ENCODE measurements at regions not wholly inside any gene's neighbourhood (a gene's known extent, or its start where the extent isn't known, plus 50 kb on each side); places are given as distances from the start of the nearest gene placed in this dataset.

- no peak overlapping the region for H3T11ph ChIP-seq (ENCODE audit: low read length)
- no peaks in the 10 kb centered on the region for H3K27me3 Mint-ChIP-seq (ENCODE audit: low read depth)
- H3K9me3 Mint-ChIP-seq, result no peaks in the 10 kb centered on the region
- H3K36me3 Mint-ChIP-seq (ENCODE audit: insufficient read depth in 1 of 3, low read depth in 3 of 3), result no peaks in the 10 kb centered on the region
- H3K4me2 ChIP-seq (ENCODE audit: insufficient read depth, insufficient read length, low read length), result no peak overlapping the region
- H2BK5ac ChIP-seq (ENCODE audit: insufficient read length, low read length), result no peak overlapping the region
- H3K4me1 Mint-ChIP-seq, result peaks cover 39 to 48% of the 10 kb centered on the region in 2 experiments
- H2BK20ac ChIP-seq (ENCODE audit: low read depth, low read length, poor library complexity, severe bottlenecking), result no peak overlapping the region
- no peak for DNase-seq
- H3K27me3 ChIP-seq (ENCODE audit: insufficient read depth, low read length), result no peaks in the 10 kb centered on the region
- H3K56ac ChIP-seq (ENCODE audit: insufficient read length, low read depth, low read length), result no peak overlapping the region
- H3K9me3 ChIP-seq (ENCODE audit: control insufficient read depth, low read depth, low read length), result no peaks in the 10 kb centered on the region
- H2BK120ac ChIP-seq (ENCODE audit: low read depth, low read length, poor library complexity, severe bottlenecking), result no peak overlapping the region
- whole genome bisulfite sequencing (ENCODE audit: extremely low coverage, insufficient read length, low lambda C conversion rate), result no CpG with 5 or more reads among the region's 3 CpGs
- H3K14ac ChIP-seq (ENCODE audit: insufficient read depth, low read length), result no peak overlapping the region
- no peaks in the 10 kb centered on the region for H3K23me2 ChIP-seq (ENCODE audit: insufficient read length, low read depth, low read length, poor library complexity, severe bottlenecking)
- no peak overlapping the region for H4K5ac ChIP-seq (ENCODE audit: insufficient read length, low read depth, low read length)
- H2AFZ ChIP-seq (ENCODE audit: low read length), result no peak overlapping the region
- no peak overlapping the region for H2BK12ac ChIP-seq (ENCODE audit: insufficient read length, low read depth, low read length)
- H3K79me1 ChIP-seq (ENCODE audit: insufficient read depth, low read depth, low read length, poor library complexity, severe bottlenecking), result no peaks in the 10 kb centered on the region
- H3K27ac ChIP-seq (ENCODE audit: insufficient read length, low read depth, low read length), result no peak overlapping the region
- no peak overlapping the region for H3K23ac ChIP-seq (ENCODE audit: insufficient read length, low read depth, low read length)
- no peak for TF ChIP-seq CTCF (conservative IDR thresholded peaks at IDR 0.05)
- no peaks in the 10 kb centered on the region for H3K79me2 ChIP-seq (ENCODE audit: insufficient read depth, low read length)
- no peaks in the 10 kb centered on the region for H4K20me1 ChIP-seq (ENCODE audit: control insufficient read depth, insufficient read depth, insufficient read length)
- H3K4me3 Mint-ChIP-seq, result no peak overlapping the region
- no peak overlapping the region for H3K27ac Mint-ChIP-seq
- H4K91ac ChIP-seq (ENCODE audit: insufficient read length, low read depth, low read length), result no peak overlapping the region
- no peak overlapping the region for H2AK5ac ChIP-seq (ENCODE audit: insufficient read length, low read length)
- peaks cover 9% of the 10 kb centered on the region; the same call in 1 of the 2 replicates for H3K4me1 ChIP-seq (ENCODE audit: insufficient read depth, low read length)
- H4K8ac ChIP-seq (replicated peaks; ENCODE audit: insufficient read length, low read depth, low read length), result no peak overlapping the region
- H3K9ac ChIP-seq (ENCODE audit: extremely low read depth, insufficient read length, low read length), result no peak overlapping the region
- H2BK15ac ChIP-seq (ENCODE audit: low read depth, low read length), result no peak overlapping the region
- no peak overlapping the region for H3K18ac ChIP-seq (ENCODE audit: insufficient read length, low read depth, low read length)
- H3K4ac ChIP-seq (ENCODE audit: low read depth, low read length), result no peak overlapping the region
Observed at GRCh38 chr2:151180123-151180522, 81.5 kb downstream of the RBM43 start.

All from H9 (cell line).